Keratinocyte (primary cell): ENCODE measurements at regions not wholly inside any gene's neighbourhood (a gene's known extent, or its start where the extent isn't known, plus 50 kb on each side); places are given as distances from the start of the nearest gene placed in this dataset.

Experiments used
- DNase-seq: peaks from one replicate; pipeline ENCODE4 v3.0.0-alpha.2; 2011; ENCODE audit warnings: low read depth, missing footprints, low spot score
- FAIRE-seq: peaks from 2 replicates; lab custom pipeline; 2011; peaks lifted over from hg19 to GRCh38; lab: Jason Lieb, UNC
- H2AFZ ChIP-seq: 2 replicates; pipeline ENCODE4 v1.6.0; 2012; ENCODE audit warnings: low read length, control low read depth, inconsistent platforms; ENCODE audit not compliant: control insufficient read depth
- H3K27ac ChIP-seq: 2 replicates; pipeline ENCODE4 v1.5.1; 2011; ENCODE audit warnings: low read length; ENCODE audit not compliant: control insufficient read depth, insufficient read depth
- H3K27me3 ChIP-seq: 3 replicates; pipeline ENCODE4 v1.6.0; 2011; ENCODE audit warnings: low read length; ENCODE audit not compliant: control insufficient read depth, insufficient read depth; ENCODE audit errors: extremely low read depth
- H3K36me3 ChIP-seq, 2 experiments: 2 replicates in 1 of 2; 3 replicates in 1 of 2; pipeline ENCODE4 v1.5.1; 2011; ENCODE audit warnings: low read length in 2 of 2, mild to moderate bottlenecking in 1 of 2; ENCODE audit not compliant: control insufficient read depth in 2 of 2, insufficient read depth in 2 of 2; ENCODE audit errors: extremely low read depth in 1 of 2
- H3K4me1 ChIP-seq: 3 replicates; pipeline ENCODE4 v1.5.1; 2011; ENCODE audit warnings: low read length; ENCODE audit not compliant: control insufficient read depth, insufficient read depth; ENCODE audit errors: extremely low read depth
- H3K4me2 ChIP-seq: 3 replicates; pipeline ENCODE4 v1.6.0; 2011; ENCODE audit warnings: low read depth, low read length; ENCODE audit not compliant: control insufficient read depth, insufficient read depth; ENCODE audit errors: extremely low read depth
- H3K4me3 ChIP-seq, 3 experiments: fragments of 200-600 bp in 1 of 3; sonication (generic) in 1 of 3; 2 replicates in 2 of 3; 3 replicates in 1 of 3; pipeline ENCODE4 v1.5.1; 2011 to 2016; ENCODE audit warnings: low read length in 3 of 3, mild to moderate bottlenecking in 3 of 3, control low read depth in 2 of 3, inconsistent platforms in 1 of 3, low read depth in 1 of 3, mixed read lengths in 1 of 3, mixed run types in 1 of 3, moderate library complexity in 1 of 3; ENCODE audit not compliant: control insufficient read depth in 2 of 3, insufficient read depth in 2 of 3; ENCODE audit errors: extremely low read depth in 1 of 3
- H3K79me2 ChIP-seq: 2 replicates; pipeline ENCODE4 v1.6.0; 2012; ENCODE audit warnings: low read length; ENCODE audit not compliant: control insufficient read depth, insufficient read depth
- H3K9ac ChIP-seq: 3 replicates; pipeline ENCODE4 v1.6.0; 2011; ENCODE audit warnings: low read length; ENCODE audit not compliant: control insufficient read depth, insufficient read depth; ENCODE audit errors: extremely low read depth
- H3K9me1 ChIP-seq: 3 replicates; pipeline ENCODE4 v1.6.0; 2011; ENCODE audit warnings: low read length; ENCODE audit not compliant: control insufficient read depth, insufficient read depth; ENCODE audit errors: extremely low read depth
- H3K9me3 ChIP-seq: 2 replicates; pipeline ENCODE4 v1.5.1; 2012; ENCODE audit warnings: low read depth, low read length; ENCODE audit not compliant: control insufficient read depth
- H4K20me1 ChIP-seq: 3 replicates; pipeline ENCODE4 v1.6.0; 2011; ENCODE audit warnings: low read length; ENCODE audit not compliant: control insufficient read depth, insufficient read depth; ENCODE audit errors: extremely low read depth
- EZH2 ChIP-seq: IDR thresholded peaks from one replicate; pipeline ENCODE4 v1.6.1; 2012; ENCODE audit warnings: inconsistent platforms, mild to moderate bottlenecking, low read length, moderate library complexity
- dilution Hi-C: fragments of 300-500 bp; cut with MboI; formaldehyde crosslinking; loops from one replicate; pipeline ENCODE4 v1.7.0; 2020; ENCODE audit warnings: low sequenced_read_pairs; ENCODE audit not compliant: extremely low pct_ligation_motif_present
- TF ChIP-seq, protein P1 (sequence below), 3 experiments: IDR thresholded peaks in 1 of 3; conservative IDR thresholded peaks in 1 of 3; optimal IDR thresholded peaks in 1 of 3; 2 replicates in 2 of 3; 3 replicates in 1 of 3; pipeline versions ENCODE3 to v1.5.1; 2011; ENCODE audit warnings: low read length in 3 of 3, mild to moderate bottlenecking in 3 of 3, moderate library complexity in 2 of 3, control low read depth in 1 of 3, inconsistent platforms in 1 of 3; ENCODE audit not compliant: insufficient read depth in 2 of 3; ENCODE audit errors: extremely low read depth in 1 of 3

- TF ChIP-seq, protein P1, sequence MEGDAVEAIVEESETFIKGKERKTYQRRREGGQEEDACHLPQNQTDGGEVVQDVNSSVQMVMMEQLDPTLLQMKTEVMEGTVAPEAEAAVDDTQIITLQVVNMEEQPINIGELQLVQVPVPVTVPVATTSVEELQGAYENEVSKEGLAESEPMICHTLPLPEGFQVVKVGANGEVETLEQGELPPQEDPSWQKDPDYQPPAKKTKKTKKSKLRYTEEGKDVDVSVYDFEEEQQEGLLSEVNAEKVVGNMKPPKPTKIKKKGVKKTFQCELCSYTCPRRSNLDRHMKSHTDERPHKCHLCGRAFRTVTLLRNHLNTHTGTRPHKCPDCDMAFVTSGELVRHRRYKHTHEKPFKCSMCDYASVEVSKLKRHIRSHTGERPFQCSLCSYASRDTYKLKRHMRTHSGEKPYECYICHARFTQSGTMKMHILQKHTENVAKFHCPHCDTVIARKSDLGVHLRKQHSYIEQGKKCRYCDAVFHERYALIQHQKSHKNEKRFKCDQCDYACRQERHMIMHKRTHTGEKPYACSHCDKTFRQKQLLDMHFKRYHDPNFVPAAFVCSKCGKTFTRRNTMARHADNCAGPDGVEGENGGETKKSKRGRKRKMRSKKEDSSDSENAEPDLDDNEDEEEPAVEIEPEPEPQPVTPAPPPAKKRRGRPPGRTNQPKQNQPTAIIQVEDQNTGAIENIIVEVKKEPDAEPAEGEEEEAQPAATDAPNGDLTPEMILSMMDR (optimal IDR thresholded peaks at IDR 0.05 in 1 of 3, IDR thresholded peaks at IDR 0.05 in 1 of 3, conservative IDR thresholded peaks at IDR 0.05 in 1 of 3; ENCODE audit: extremely low read depth in 1 of 3, insufficient read depth in 2 of 3, low read length in 3 of 3): no peak
- no peak for TF ChIP-seq EZH2
- DNase-seq: no peak
- no peak overlapping the region for H3K9ac ChIP-seq
- no peaks in the 10 kb centered on the region for H4K20me1 ChIP-seq
- H3K36me3 ChIP-seq: no peaks in the 10 kb centered on the region
- no peak overlapping the region for H3K4me3 ChIP-seq
- no peak overlapping the region for H2AFZ ChIP-seq
- no peaks in the 10 kb centered on the region for H3K27me3 ChIP-seq
- dilution Hi-C loops: no loop called here
- H3K79me2 ChIP-seq: no peaks in the 10 kb centered on the region
- H3K27ac ChIP-seq: no peak overlapping the region
- H3K4me1 ChIP-seq: no peaks in the 10 kb centered on the region
- no peak for FAIRE-seq
- H3K4me2 ChIP-seq: no peak overlapping the region
- no peaks in the 10 kb centered on the region for H3K9me1 ChIP-seq
- H3K9me3 ChIP-seq: no peaks in the 10 kb centered on the region
These were observed 838.8 kb downstream of the SLC4A3 start for GRCh38 chr2:220466251-220466691.

- Histone ChIP-seq H3K4me2 (no peak overlapping the region), H3K9me3 (no peaks in the 10 kb centered on the region), H3K9me1 (no peaks in the 10 kb centered on the region), H3K79me2 (no peaks in the 10 kb centered on the region), H3K4me3 (no peak overlapping the region), H3K36me3 (no peaks in the 10 kb centered on the region), H3K4me1 (no peaks in the 10 kb centered on the region), H3K27me3 (no peaks in the 10 kb centered on the region), H3K9ac (no peak overlapping the region), H3K27ac (no peak overlapping the region), H4K20me1 (no peaks in the 10 kb centered on the region), H2AFZ (no peak overlapping the region)
- dilution Hi-C loops: no loop called here
- FAIRE-seq: no peak
- no peak for TF ChIP-seq EZH2
- TF ChIP-seq, protein P1 (optimal IDR thresholded peaks at IDR 0.05 in 1 of 3, IDR thresholded peaks at IDR 0.05 in 1 of 3, conservative IDR thresholded peaks at IDR 0.05 in 1 of 3; ENCODE audit: extremely low read depth in 1 of 3, insufficient read depth in 2 of 3, low read length in 3 of 3): no peak
- DNase-seq: no peak
These were observed 841.8 kb downstream of the SLC4A3 start for GRCh38 chr2:220469201-220469600.
